H1 (cell line): ENCODE measurements at regions not wholly inside any gene's neighbourhood (a gene's known extent, or its start where the extent isn't known, plus 50 kb on each side); places are given as distances from the start of the nearest gene placed in this dataset.

Experiments used
- CTCF ChIA-PET: fragments of 300-600 bp; sonication (Branson Sonifier 250); formaldehyde crosslinking; loops from one replicate; lab custom pipeline; 2021; ENCODE audit not compliant: partially characterized antibody; lab: Charles Lee
- POLR2A ChIA-PET: fragments of 300-600 bp; sonication (Branson Sonifier 250); formaldehyde crosslinking; loops from one replicate; lab custom pipeline; 2021; ENCODE audit warnings: inconsistent platforms; ENCODE audit not compliant: partially characterized antibody; lab: Charles Lee
- DNase-seq, 2 experiments: peaks; one replicate each; pipeline versions ENCODE4 v3.0.0 to v3.0.0-alpha.2; 2010 to 2022; ENCODE audit warnings: low spot score in 2 of 2, low read depth in 1 of 2, mixed read lengths in 1 of 2
- FAIRE-seq: peaks from 2 replicates; lab custom pipeline; 2011; peaks lifted over from hg19 to GRCh38; lab: Jason Lieb, UNC
- H2AFZ ChIP-seq: 2 replicates; pipeline ENCODE4 v1.8.1; 2012; ENCODE audit warnings: low read length, inconsistent platforms
- H2AK5ac ChIP-seq: 2 replicates; pipeline ENCODE4 v1.6.1; 2013; ENCODE audit warnings: low read depth, low read length
- H2BK120ac ChIP-seq: replicated peaks from 2 replicates; pipeline ENCODE3; 2013; ENCODE audit warnings: low read depth, low read length, inconsistent platforms
- H2BK12ac ChIP-seq: 2 replicates; pipeline ENCODE4 v1.6.1; 2013; ENCODE audit warnings: low read depth, low read length
- H2BK15ac ChIP-seq: 2 replicates; pipeline ENCODE4 v1.6.1; 2013; ENCODE audit warnings: low read length
- H2BK20ac ChIP-seq: 2 replicates; pipeline ENCODE4 v1.6.1; 2013; ENCODE audit warnings: low read length
- H2BK5ac ChIP-seq: 2 replicates; pipeline ENCODE4 v1.6.1; 2013; ENCODE audit warnings: low read depth, low read length
- H3K14ac ChIP-seq: 2 replicates; pipeline ENCODE4 v1.6.1; 2013; ENCODE audit warnings: inconsistent platforms; ENCODE audit not compliant: insufficient read length
- H3K18ac ChIP-seq: 2 replicates; pipeline ENCODE4 v1.6.1; 2013; ENCODE audit warnings: low read length; ENCODE audit errors: extremely low read depth
- H3K23ac ChIP-seq: 2 replicates; pipeline ENCODE4 v1.6.1; 2013; ENCODE audit warnings: inconsistent platforms; ENCODE audit not compliant: insufficient read length
- H3K23me2 ChIP-seq: 2 replicates; pipeline ENCODE4 v1.6.1; 2013; ENCODE audit warnings: low read depth, low read length
- H3K27ac ChIP-seq: 2 replicates; pipeline ENCODE4 v1.6.1; 2011; ENCODE audit warnings: low read depth, low read length, inconsistent platforms
- H3K27me3 ChIP-seq, 4 experiments: replicated peaks in 1 of 4; 1 replicate in 1 of 4; 2 replicates in 3 of 4; pipeline versions ENCODE4 v1.6.1 to v1.8.1; 2011 to 2013; ENCODE audit warnings: low read length in 3 of 4, mild to moderate bottlenecking in 3 of 4, inconsistent platforms in 2 of 4, mixed read lengths in 2 of 4, moderate library complexity in 1 of 4; ENCODE audit not compliant: control insufficient read depth in 3 of 4, insufficient read depth in 3 of 4; ENCODE audit errors: extremely low read depth in 1 of 4
- H3K36me3 ChIP-seq, 4 experiments: 2 replicates each; pipeline versions ENCODE4 v1.6.1 to v1.8.1; 2011 to 2013; ENCODE audit warnings: mild to moderate bottlenecking in 4 of 4, low read length in 3 of 4, moderate library complexity in 2 of 4, control low read depth in 1 of 4, inconsistent platforms in 1 of 4; ENCODE audit not compliant: insufficient read depth in 4 of 4, control insufficient read depth in 2 of 4
- H3K4ac ChIP-seq: replicated peaks from 2 replicates; pipeline ENCODE3; 2013; ENCODE audit warnings: low read length, low read depth, mixed read lengths, inconsistent platforms; ENCODE audit not compliant: insufficient read length
- H3K4me1 ChIP-seq, 4 experiments: replicated peaks in 1 of 4; 1 replicate in 1 of 4; 2 replicates in 3 of 4; pipeline versions ENCODE4 v1.6.1 to v1.8.1; 2011 to 2013; ENCODE audit warnings: low read length in 3 of 4, inconsistent platforms in 2 of 4, mixed read lengths in 1 of 4; ENCODE audit not compliant: insufficient read depth in 4 of 4, control insufficient read depth in 3 of 4
- H3K4me2 ChIP-seq, 2 experiments: 2 replicates each; pipeline versions ENCODE4 v1.6.1 to v1.8.1; 2011 to 2013; ENCODE audit warnings: low read depth in 2 of 2, low read length in 2 of 2, control low read depth in 1 of 2, inconsistent platforms in 1 of 2, mild to moderate bottlenecking in 1 of 2; ENCODE audit not compliant: insufficient read depth in 1 of 2
- H3K4me3 ChIP-seq, 4 experiments: fragments of 200-600, 300-600 bp in 1 of 4; sonication (generic), shearing (Covaris generic), sonication (Bioruptor Twin) in 1 of 4; 2 replicates each; pipeline versions ENCODE4 v1.5.1 to v1.8.1; 2011 to 2016; ENCODE audit warnings: low read length in 4 of 4, low read depth in 3 of 4, control low read depth in 2 of 4, inconsistent platforms in 2 of 4, mild to moderate bottlenecking in 2 of 4, mixed read lengths in 1 of 4, moderate library complexity in 1 of 4; ENCODE audit not compliant: insufficient read depth in 2 of 4; ENCODE audit errors: extremely low read depth in 1 of 4
- H3K56ac ChIP-seq: replicated peaks from 2 replicates; pipeline ENCODE3; 2013; ENCODE audit warnings: low read depth, mild to moderate bottlenecking, mixed read lengths, low read length, inconsistent platforms; ENCODE audit not compliant: insufficient read length
- H3K79me1 ChIP-seq: 2 replicates; pipeline ENCODE4 v1.6.1; 2013; ENCODE audit warnings: low read depth, low read length, control low read depth
- H3K79me2 ChIP-seq, 2 experiments: 2 replicates each; pipeline versions ENCODE4 v1.6.1 to v1.8.1; 2012 to 2013; ENCODE audit warnings: low read length in 2 of 2, mild to moderate bottlenecking in 2 of 2, inconsistent platforms in 1 of 2; ENCODE audit not compliant: insufficient read depth in 2 of 2, control insufficient read depth in 1 of 2
- H3K9ac ChIP-seq, 4 experiments: replicated peaks in 1 of 4; 1 replicate in 1 of 4; 2 replicates in 3 of 4; pipeline versions ENCODE4 v1.6.1 to v1.8.1; 2011 to 2013; ENCODE audit warnings: low read depth in 3 of 4, low read length in 3 of 4, control low read depth in 2 of 4, mild to moderate bottlenecking in 2 of 4, moderate library complexity in 2 of 4, inconsistent platforms in 1 of 4; ENCODE audit errors: extremely low read depth in 1 of 4
- H3K9me3 ChIP-seq, 2 experiments: 2 replicates each; pipeline versions ENCODE4 v1.6.1 to v1.8.1; 2012 to 2013; ENCODE audit warnings: mild to moderate bottlenecking in 2 of 2, moderate library complexity in 2 of 2, control low read depth in 1 of 2, inconsistent platforms in 1 of 2, low read depth in 1 of 2, low read length in 1 of 2, mixed read lengths in 1 of 2; ENCODE audit not compliant: insufficient read depth in 2 of 2
- H4K20me1 ChIP-seq, 2 experiments: replicated peaks in 1 of 2; 2 replicates each; pipeline versions ENCODE3 to v1.8.1; 2011 to 2013; ENCODE audit warnings: inconsistent platforms in 2 of 2, low read length in 2 of 2, mild to moderate bottlenecking in 1 of 2; ENCODE audit not compliant: insufficient read depth in 2 of 2, control insufficient read depth in 1 of 2
- H4K5ac ChIP-seq: 2 replicates; pipeline ENCODE4 v1.6.1; 2013; ENCODE audit warnings: low read length, low read depth, mixed read lengths, inconsistent platforms; ENCODE audit not compliant: insufficient read length
- H4K8ac ChIP-seq: 2 replicates; pipeline ENCODE4 v1.8.0; 2013; ENCODE audit warnings: mild to moderate bottlenecking, moderate library complexity, low read length, inconsistent platforms; ENCODE audit not compliant: insufficient read depth; ENCODE audit errors: extremely low read depth
- H4K91ac ChIP-seq: replicated peaks from 2 replicates; pipeline ENCODE3; 2013; ENCODE audit warnings: low read length, mixed read lengths, inconsistent platforms; ENCODE audit not compliant: insufficient read length
- ASH2L ChIP-seq: fragments of 200-600, 300-600 bp; sonication (generic); IDR thresholded peaks from one replicate; pipeline ENCODE4 v1.7.1; 2017; ENCODE audit warnings: low read length
- CBX8 ChIP-seq: fragments of 300-800, 300-1000 bp; sonication (generic); IDR thresholded peaks from 2 replicates; pipeline ENCODE4 v1.7.1; 2016; ENCODE audit warnings: low read depth, low read length, borderline replicate concordance
- CEBPB ChIP-seq: IDR thresholded peaks from 2 replicates; pipeline ENCODE4 v1.6.1; 2012; ENCODE audit warnings: low read depth, low read length
- CREB1 ChIP-seq: IDR thresholded peaks from 2 replicates; pipeline ENCODE4 v1.6.1; 2012; ENCODE audit warnings: inconsistent platforms
- GABPA ChIP-seq: IDR thresholded peaks from 2 replicates; pipeline ENCODE4 v1.6.1; 2011; ENCODE audit warnings: mild to moderate bottlenecking, low read length, moderate library complexity, borderline replicate concordance; ENCODE audit not compliant: insufficient read depth
- KDM1A ChIP-seq: fragments of 200-600, 300-600 bp; sonication (generic); IDR thresholded peaks from 2 replicates; pipeline ENCODE4 v1.7.1; 2016; ENCODE audit warnings: mild to moderate bottlenecking, low read length, borderline replicate concordance
- KDM4A ChIP-seq: IDR thresholded peaks from one replicate; pipeline ENCODE4 v1.7.1; 2012; ENCODE audit warnings: low read depth, mild to moderate bottlenecking, moderate library complexity, low read length, inconsistent platforms; ENCODE audit not compliant: severe bottlenecking
- SP2 ChIP-seq: IDR thresholded peaks from 2 replicates; pipeline ENCODE4 v1.6.1; 2012; ENCODE audit warnings: mild to moderate bottlenecking, low read length, inconsistent platforms
- WGBS, 2 experiments: shearing (Covaris generic) in 1 of 2; methylation state at CpG; one replicate each; pipeline versions ENCODE4 v1.1.6 to v1.1.7; 2013 to 2015; ENCODE audit warnings: low lambda C conversion rate in 2 of 2, mixed read lengths in 2 of 2, inconsistent platforms in 1 of 2, low coverage in 1 of 2, missing lambda C conversion rate in 1 of 2; ENCODE audit not compliant: insufficient replicate concordance in 2 of 2, insufficient coverage in 1 of 2, insufficient read length in 1 of 2; ENCODE audit errors: extremely low coverage in 1 of 2, missing lambda C conversion rate in 1 of 2; 5-methylcytosine and 5-hydroxymethylcytosine counted together

- H3K4me2 ChIP-seq, result no peak overlapping the region
- H3K9ac ChIP-seq, result no peak overlapping the region
- H3K79me1 ChIP-seq, result no peaks in the 10 kb centered on the region
- peaks cover 0 to 4% (median 0%) of the 10 kb centered on the region in 4 experiments; a peak in 1 of 7 replicates for H3K4me1 ChIP-seq
- no peaks in the 10 kb centered on the region for H3K23me2 ChIP-seq
- H2BK5ac ChIP-seq, result no peak overlapping the region
- H3K9me3 ChIP-seq, result no peaks in the 10 kb centered on the region
- TF ChIP-seq ASH2L, result no peak
- TF ChIP-seq CBX8, result no peak
- TF ChIP-seq KDM4A, result no peak
- TF ChIP-seq SP2, result no peak
- TF ChIP-seq CEBPB, result no peak
- TF ChIP-seq CREB1, result no peak
- TF ChIP-seq GABPA, result no peak
- TF ChIP-seq KDM1A, result no peak
- CTCF ChIA-PET, result no interaction called here
- no peak overlapping the region for H3K18ac ChIP-seq
- H4K20me1 ChIP-seq, result no peaks in the 10 kb centered on the region
- H2BK20ac ChIP-seq, result no peak overlapping the region
- WGBS, 2 experiments, result 82% methylated on average over 6 of the region's 6 CpGs; no CpG with 5 or more reads in 1 of the 2 experiments
- H3K56ac ChIP-seq, result no peak overlapping the region
- no peak overlapping the region for H2BK120ac ChIP-seq
- H3K27me3 ChIP-seq, result no peaks in the 10 kb centered on the region
- DNase-seq (no peak), FAIRE-seq (no peak)
- no peak overlapping the region for H3K14ac ChIP-seq
- H2AK5ac ChIP-seq, result no peak overlapping the region
- no peak overlapping the region for H2BK12ac ChIP-seq
- POLR2A ChIA-PET, result no interaction called here
- H3K27ac ChIP-seq, result no peak overlapping the region
- H4K8ac ChIP-seq, result no peak overlapping the region
- H3K23ac ChIP-seq, result no peak overlapping the region
- H4K5ac ChIP-seq, result no peak overlapping the region
- H2BK15ac ChIP-seq, result no peak overlapping the region
- no peak overlapping the region for H3K4me3 ChIP-seq
- H3K79me2 ChIP-seq, result no peaks in the 10 kb centered on the region
- H3K36me3 ChIP-seq, result no peaks in the 10 kb centered on the region
- H2AFZ ChIP-seq, result no peak overlapping the region
- no peak overlapping the region for H3K4ac ChIP-seq
- no peak overlapping the region for H4K91ac ChIP-seq
Observed at GRCh38 chr14:84646786-84647500, 883.0 kb upstream of the FLRT2 start.
